ENCODE measurements at regions not wholly inside any gene's neighbourhood (a gene's known extent, or its start where the extent isn't known, plus 50 kb on each side); places are given as distances from the start of the nearest gene placed in this dataset.

DNA sequence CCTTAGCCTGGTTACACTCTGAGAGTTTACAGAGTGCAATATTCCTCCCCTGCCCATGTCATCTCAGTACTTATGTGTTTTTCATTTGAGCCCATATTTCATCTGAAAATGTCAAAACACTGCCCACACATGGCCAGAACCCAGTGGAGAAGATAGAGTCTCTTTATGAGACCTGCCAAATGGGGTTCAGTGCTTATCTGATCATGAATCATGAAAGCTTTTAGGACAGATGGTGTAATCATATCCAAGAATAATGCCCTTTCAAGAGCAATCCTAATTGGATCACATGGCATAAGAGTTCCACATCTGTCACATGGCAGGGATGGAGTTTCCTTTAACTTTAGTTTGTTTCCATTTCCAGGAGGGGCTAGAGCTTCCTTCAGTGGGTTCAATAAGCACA lies 77.2 kb upstream of the AGBL1 start:
- H3K4me3 ChIP-seq (ENCODE audit: low read depth, low read length): no peak overlapping the region
- in situ Hi-C loops (cut with HindIII; ENCODE audit: low sequenced_read_pairs): no loop called here
- TF ChIP-seq, protein P1, sequence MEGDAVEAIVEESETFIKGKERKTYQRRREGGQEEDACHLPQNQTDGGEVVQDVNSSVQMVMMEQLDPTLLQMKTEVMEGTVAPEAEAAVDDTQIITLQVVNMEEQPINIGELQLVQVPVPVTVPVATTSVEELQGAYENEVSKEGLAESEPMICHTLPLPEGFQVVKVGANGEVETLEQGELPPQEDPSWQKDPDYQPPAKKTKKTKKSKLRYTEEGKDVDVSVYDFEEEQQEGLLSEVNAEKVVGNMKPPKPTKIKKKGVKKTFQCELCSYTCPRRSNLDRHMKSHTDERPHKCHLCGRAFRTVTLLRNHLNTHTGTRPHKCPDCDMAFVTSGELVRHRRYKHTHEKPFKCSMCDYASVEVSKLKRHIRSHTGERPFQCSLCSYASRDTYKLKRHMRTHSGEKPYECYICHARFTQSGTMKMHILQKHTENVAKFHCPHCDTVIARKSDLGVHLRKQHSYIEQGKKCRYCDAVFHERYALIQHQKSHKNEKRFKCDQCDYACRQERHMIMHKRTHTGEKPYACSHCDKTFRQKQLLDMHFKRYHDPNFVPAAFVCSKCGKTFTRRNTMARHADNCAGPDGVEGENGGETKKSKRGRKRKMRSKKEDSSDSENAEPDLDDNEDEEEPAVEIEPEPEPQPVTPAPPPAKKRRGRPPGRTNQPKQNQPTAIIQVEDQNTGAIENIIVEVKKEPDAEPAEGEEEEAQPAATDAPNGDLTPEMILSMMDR (IDR thresholded peaks at IDR 0.05; ENCODE audit: low read depth, low read length): no peak
- no peak for DNase-seq (ENCODE audit: low read depth, low spot score)

DNA sequence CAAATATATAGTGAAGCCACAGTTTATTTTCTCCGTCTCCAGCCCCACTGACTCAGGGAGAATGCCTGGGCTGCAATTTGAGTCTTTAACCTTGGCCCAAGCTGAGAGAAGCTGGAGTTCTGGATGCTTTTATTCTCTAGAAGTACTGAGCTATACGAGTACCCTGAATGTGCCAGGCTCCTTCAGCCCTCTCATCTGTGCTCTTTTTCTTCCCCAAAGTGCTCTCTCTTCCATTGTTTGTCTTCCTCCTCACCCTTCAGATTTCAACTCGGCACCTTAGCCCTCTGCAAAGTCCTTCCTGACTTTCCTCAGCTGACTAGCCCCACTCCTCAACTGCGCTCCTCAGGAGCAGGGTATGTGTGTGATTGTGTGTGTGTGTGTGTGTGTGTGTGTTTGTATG lies 75.6 kb upstream of the AGBL1 start:
- TF ChIP-seq, protein P1 (IDR thresholded peaks at IDR 0.05; ENCODE audit: low read depth, low read length): no peak
- in situ Hi-C loops (cut with HindIII; ENCODE audit: low sequenced_read_pairs): no loop called here

DNA sequence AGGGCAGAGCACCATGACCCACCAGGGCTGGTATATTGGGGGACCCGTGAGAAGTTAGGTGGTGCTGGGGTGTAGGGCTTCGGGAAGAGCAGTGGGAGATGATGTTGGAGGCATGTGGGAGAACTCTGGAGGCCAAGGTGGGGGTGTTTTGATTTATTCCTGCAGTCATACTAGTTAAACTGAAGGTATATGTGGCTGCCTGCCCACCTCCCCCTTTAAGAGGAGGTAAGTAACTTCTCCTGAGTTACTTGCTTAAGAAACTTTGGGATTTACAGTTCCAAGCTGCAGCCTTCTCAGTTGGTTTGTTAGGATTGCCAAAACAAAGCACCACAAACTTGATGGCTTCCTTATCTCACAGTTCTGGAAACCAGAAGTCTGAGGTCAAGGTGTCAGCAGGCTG lies 73.1 kb upstream of the AGBL1 start:
- H3K4me3 ChIP-seq (ENCODE audit: low read depth, low read length): no peak overlapping the region
- TF ChIP-seq, protein P1 (IDR thresholded peaks at IDR 0.05; ENCODE audit: low read depth, low read length): no peak
- no peak for DNase-seq (ENCODE audit: low read depth, low spot score)
- in situ Hi-C loops (cut with HindIII; ENCODE audit: low sequenced_read_pairs): no loop called here

More for the DNA sequence above, 75.6 kb upstream of the AGBL1 start:
- no peak for DNase-seq (ENCODE audit: low read depth, low spot score)
- H3K4me3 ChIP-seq (ENCODE audit: low read depth, low read length): no peak overlapping the region

DNA sequence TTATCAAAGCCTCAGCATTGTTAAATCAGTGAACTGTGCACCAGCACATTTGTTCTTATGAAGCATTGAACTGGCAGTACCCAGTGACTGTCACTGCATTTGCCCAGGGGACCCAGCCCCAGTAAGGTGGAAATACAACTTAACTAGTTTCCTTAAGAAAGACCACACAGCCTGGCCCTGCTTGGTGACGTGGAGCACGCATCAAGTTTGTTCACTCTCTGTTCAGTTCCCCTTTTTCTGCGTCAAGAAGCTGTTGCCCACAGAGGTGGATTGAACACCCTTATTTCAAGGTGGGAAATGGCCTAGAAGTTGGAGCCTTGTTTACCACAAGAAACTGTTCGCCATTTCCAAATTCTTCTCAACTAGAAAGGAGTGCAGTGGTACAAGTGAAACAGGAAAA lies 69.9 kb upstream of the AGBL1 start:
- in situ Hi-C loops (cut with HindIII; ENCODE audit: low sequenced_read_pairs): no loop called here
- TF ChIP-seq, protein P1 (IDR thresholded peaks at IDR 0.05; ENCODE audit: low read depth, low read length): no peak
- H3K4me3 ChIP-seq (ENCODE audit: low read depth, low read length): no peak overlapping the region
- DNase-seq (ENCODE audit: low read depth, low spot score): no peak

DNA sequence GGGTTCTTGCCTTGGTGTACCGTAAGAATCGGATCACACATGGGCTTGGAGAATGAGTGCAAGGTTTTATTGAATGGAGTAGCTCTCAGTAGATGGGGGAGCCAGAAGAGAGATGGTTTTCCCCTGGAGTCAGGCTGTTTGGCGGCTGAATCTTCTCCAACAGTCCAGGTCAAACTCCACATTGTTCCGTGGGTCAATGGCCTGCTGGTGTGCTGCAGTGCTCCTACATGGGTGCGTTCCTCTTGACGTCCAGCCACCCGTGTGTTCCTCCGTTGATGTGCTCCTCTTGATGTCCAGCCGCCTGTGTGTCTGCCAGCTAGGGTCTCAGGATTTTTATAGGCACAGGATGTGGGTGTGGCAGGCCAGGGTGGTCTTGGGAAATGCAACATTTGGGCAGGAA lies 69.3 kb upstream of the AGBL1 start:
- in situ Hi-C loops (cut with HindIII; ENCODE audit: low sequenced_read_pairs): no loop called here
- H3K4me3 ChIP-seq (ENCODE audit: low read depth, low read length): no peak overlapping the region
- TF ChIP-seq, protein P1 (IDR thresholded peaks at IDR 0.05; ENCODE audit: low read depth, low read length): no peak
- DNase-seq (ENCODE audit: low read depth, low spot score): no peak

DNA sequence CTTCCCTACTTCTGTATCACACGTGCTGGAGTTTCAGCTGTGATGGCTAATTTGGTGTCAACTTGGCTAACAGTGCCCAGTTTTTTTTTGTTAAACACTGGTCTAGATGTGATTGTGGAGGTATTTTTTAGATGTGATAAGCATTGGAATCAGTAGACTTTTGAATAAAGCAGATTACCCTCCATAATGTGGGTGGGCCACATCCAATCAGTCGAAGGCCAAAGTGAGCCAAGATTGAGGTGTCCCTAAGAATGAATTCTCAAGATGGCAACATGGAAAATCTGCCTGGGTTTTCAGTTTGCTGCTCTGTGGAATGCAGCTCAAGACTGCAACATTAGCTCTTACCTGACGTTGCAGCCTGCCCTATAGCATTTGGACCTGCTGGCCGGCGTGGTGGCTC lies 68.8 kb upstream of the AGBL1 start:
- no peak overlapping the region for H3K4me3 ChIP-seq (ENCODE audit: low read depth, low read length)
- DNase-seq (ENCODE audit: low read depth, low spot score): no peak
- in situ Hi-C loops (cut with HindIII; ENCODE audit: low sequenced_read_pairs): no loop called here
- TF ChIP-seq, protein P1 (IDR thresholded peaks at IDR 0.05; ENCODE audit: low read depth, low read length): no peak

DNA sequence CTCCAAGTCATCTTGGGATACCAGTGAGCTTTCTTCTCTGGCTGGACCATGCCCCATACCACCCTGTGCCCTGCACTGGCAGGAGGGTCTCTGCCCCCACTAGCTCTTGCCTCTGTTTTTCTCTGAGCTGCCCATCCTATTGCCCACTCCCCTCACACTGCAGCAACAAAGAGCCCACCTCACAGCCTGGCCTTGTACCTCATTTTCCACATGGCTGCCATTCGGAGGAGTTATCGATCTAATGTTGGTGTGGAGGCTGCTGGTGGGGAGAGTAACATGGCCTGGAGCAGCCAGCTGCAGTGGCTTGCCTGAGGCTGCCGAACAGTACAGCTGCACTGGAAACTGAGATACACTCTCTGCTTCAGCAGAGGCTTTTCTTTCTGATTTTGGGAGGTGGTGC lies 65.7 kb upstream of the AGBL1 start:
- TF ChIP-seq, protein P1 (IDR thresholded peaks at IDR 0.05; ENCODE audit: low read depth, low read length): no peak
- no peak for DNase-seq (ENCODE audit: low read depth, low spot score)
- H3K4me3 ChIP-seq (ENCODE audit: low read depth, low read length): no peak overlapping the region
- in situ Hi-C loops (cut with HindIII; ENCODE audit: low sequenced_read_pairs): no loop called here
